GM21619 (cell line): ENCODE measurements at regions not wholly inside any gene's neighbourhood (a gene's known extent, or its start where the extent isn't known, plus 50 kb on each side); places are given as distances from the start of the nearest gene placed in this dataset.

Experiments
- ATAC-seq: cut with Tn5 transposase; IDR thresholded peaks from one replicate; pipeline ENCODE4 v1.9.1; 2021; ENCODE audit not compliant: unreplicated experiment

GRCh38 chrX:4373791-4374190 lies 660.3 kb upstream of the PRKX start:
- no peak for ATAC-seq

DNA sequence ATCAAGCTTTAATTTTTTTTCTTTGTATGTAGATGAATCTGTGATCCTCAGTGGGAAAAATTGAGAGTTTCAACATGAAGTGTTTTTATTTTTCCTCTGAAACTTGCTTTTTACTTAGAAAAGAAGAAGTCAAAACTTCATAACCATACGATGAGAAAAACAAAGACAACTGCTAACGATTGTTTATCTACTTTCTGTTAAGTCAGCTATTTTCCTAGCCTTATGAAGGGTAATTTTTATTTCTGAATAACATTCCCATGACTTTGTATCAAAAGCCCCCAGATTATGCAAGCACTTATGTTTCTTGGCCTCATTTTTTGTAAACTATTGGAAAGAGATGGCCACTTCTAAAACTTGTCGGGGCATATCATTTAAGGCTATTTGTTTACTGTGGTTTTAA lies 645.1 kb upstream of the PRKX start:
- ATAC-seq = no peak

GRCh38 chrX:4322916-4323315 lies 609.5 kb upstream of the PRKX start:
- no peak for ATAC-seq

DNA sequence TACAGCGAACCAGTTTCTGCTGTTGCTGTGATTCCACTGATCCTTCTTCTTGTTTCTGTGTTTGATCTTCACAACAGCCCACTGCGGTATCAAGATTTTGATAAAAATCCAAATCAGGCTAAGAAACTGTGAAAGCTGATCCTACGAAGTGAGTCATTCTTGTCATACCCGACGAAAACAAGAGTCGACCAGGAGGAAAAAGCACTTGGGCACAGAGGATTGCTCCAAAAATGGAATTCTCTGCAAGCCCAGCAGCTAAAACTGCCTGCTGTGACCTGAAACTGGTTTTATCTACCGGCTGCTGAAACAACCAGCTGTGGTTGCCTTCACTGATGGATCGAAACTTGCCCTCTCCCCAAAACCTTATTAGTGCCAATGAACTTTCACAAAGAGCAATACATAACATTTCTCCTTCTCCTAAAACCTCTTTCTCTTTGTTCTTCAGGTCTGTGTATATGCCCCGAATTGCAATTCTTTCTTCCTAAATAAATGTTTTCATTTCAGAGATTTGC lies 607.0 kb upstream of the PRKX start:
- no peak for ATAC-seq

DNA sequence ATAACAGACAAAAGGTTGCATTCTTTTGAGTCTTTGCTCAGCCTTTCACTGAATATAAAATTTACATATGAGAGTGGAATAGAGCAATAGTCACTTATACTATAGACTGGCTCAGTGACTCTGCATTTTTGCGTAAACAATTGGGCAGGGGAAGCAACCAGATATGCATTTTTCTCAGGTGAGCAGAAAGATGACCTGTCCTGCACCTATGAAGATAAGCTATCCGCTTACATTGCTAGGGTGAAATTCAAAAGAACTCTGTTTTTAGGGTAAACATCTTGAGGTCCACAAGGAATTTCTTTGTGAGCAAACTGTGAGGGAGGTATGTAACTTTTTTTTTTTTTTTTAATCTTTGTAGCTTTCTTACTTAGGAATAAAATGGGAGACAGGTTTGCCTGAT lies 602.4 kb upstream of the PRKX start:
- no peak for ATAC-seq

DNA sequence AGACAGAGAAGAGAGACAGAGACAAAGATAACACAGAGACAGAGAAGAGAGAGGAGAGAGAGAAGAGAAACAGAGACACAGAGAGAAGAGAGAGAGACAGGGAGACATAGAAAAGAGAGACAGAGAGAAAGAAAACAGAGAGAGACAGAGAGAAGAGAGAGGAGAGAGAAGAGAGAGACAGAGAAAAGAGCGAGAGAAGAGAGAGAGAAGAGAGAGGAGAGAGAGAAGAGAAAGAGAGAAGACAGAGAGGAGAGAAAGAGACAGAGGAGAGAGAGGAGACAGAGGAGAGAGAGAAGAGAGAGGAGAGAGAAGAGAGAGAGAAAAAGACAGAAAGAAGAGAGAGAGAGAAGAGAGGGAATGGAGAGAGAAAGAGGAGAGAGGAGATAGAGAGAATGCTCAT lies 601.1 kb upstream of the PRKX start:
- ATAC-seq = no peak

DNA sequence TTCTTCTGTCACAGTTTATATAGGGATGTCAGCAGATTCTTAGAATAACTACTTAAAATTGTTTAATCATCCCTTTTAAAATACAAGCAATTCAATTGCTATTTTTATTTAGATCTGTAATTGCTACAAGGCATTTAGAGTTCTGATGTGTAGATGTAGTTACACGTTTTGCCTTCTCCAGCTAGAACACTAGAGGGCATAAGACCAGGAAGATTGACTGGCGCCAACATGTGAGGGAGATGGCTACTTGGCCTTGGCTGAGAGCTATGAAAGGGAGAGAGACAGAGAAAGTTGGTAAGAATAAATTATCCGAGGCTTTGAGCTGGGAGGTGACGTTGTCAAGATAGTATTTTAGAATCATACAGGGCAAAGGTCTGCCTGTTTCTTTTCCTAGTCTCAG lies 563.7 kb upstream of the PRKX start:
- no peak for ATAC-seq

DNA sequence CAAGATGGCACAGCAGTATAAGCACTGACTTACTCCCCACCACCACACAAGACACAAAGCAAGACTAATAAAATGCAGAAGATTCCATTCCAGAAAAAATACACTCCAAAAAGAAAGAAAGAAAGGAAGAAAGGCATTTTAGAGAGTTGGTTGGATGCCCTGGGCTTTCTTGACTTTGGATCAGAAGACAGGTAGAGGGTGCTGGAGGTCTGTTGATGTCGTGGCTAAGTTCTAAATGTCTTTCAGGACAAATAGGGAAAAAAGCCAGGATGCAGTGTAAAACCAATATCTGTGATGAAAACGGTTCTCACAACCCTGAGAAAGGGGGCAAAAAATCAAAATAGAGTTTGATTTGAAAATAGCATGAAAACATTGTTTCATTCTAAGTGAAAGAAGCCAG lies 555.2 kb upstream of the PRKX start:
- no peak for ATAC-seq

DNA sequence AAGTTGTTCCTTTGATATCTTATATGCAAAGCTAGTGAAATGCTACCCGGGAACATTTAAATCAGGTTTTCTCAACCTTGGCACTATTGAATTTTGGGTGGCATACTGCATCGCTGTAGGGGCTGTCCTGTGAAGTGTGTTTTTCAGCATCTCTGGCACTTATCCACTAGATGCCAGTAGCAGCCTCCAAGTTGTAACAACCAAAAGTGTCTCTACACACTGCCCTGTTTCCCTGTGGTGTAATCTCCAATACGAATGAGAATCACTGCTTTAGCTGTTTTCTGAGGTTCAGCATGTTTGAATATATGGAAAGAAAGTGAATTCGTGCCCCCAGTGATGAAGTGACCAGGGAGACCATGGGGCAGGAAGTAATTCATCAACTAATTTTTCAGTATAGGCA lies 551.6 kb upstream of the PRKX start:
- ATAC-seq = no peak

DNA sequence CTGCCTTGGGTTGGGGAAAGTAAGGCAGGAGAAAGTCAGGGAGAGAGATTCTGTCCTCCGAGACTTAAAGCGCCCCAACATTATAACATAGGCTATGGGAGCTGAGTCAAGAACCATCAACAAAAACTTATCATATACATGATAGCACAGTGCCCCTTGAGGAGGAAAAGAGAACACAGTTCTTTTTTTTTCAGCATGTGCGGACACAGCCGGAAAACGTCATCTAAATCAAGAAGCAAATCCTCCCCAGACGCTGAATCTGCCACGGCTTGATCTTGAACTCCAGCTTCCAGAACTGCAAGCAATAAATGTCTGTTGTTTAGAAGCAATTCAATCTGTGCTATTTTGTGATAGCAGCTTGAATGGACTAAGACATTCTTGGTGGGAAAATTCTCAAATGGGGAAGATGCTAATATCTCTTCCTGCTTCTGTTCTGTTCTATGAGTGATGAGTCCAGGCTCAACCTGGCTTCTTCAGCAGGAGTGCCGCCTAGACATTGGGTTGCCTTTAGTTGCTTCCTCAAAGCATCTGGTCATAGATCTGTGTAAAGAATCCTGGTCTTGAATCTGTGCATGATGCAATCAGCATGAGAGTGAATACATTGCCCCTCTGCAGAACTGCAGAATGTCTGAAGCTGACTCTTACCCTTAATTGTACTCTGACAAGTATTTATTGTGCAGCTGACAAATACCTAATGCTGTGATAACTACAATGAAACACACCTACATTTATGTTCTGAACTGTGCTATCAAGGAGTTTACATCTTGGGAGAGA lies 549.8 kb upstream of the PRKX start:
- no peak for ATAC-seq

GRCh38 chrX:4253092-4253491 lies 539.6 kb upstream of the PRKX start:
- ATAC-seq = no peak

- ATAC-seq = no peak
Measured at GRCh38 chrX:4249401-4249800, 536.0 kb upstream of the PRKX start.

DNA sequence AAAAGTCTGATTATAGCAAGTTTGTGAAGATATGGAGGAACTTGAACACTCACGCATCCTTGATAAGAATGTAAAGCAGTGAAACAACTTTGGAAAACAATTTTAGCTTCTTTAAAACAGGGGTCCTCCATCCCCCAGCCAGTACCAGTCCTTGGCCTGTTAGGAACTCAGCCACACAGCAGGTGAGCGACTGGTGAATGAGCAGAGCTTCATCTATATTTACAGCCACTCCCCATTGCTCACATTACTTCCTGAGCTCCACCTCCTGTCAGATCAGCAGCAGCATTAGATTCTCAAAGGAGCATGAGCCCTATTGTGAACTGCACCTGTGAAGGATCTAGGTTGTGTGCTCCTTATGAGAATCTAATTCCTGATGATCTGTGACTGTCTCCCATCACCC lies 530.3 kb upstream of the PRKX start:
- ATAC-seq = no peak

- ATAC-seq = no peak
Measured at GRCh38 chrX:4240541-4241194, 527.2 kb upstream of the PRKX start.

DNA sequence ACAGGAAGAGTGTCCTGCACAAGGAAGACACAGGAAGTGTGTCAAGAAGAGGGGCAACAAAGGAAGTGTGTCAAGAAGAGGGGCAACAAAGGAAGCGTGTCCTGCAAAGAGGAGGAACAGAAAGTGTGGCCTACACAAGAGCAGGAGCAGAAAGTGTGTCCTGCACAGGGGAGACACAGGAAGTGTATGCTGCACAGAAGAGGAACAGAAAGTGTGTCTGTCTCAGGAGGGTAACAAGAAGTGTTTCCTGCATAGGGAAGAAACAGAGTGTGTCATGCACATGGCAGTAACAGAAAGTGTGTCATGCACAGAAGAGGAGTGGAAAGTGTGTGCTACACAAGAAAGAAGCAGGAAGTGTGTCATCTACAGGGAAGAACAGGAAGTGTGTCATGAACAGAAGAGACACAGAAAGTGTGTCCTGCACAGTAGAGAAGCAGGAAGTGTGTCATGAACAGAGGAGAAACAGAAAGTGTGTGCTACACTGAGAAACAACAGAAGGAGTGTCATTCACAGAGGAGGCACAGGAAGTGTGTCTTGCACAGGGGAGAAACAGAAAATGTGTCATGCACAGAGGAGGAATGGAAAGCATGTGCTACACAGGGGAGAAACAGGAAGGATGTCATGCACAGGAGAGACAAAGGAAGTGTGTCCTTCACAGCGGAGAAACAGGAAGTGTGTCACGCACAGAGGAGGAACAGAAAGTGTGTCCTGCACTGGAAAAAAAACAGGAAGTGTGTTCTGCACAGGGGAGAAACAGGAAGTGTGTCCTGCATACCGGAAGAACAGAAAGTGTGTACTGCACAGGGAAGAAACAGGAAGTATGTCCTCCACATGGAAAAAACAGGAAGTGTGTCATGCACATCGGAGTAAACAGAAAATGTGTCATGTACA lies 526.4 kb upstream of the PRKX start:
- ATAC-seq = no peak

GRCh38 chrX:4238916-4239315 lies 525.5 kb upstream of the PRKX start:
- no peak for ATAC-seq

GRCh38 chrX:4225086-4225485 lies 511.6 kb upstream of the PRKX start:
- no peak for ATAC-seq

DNA sequence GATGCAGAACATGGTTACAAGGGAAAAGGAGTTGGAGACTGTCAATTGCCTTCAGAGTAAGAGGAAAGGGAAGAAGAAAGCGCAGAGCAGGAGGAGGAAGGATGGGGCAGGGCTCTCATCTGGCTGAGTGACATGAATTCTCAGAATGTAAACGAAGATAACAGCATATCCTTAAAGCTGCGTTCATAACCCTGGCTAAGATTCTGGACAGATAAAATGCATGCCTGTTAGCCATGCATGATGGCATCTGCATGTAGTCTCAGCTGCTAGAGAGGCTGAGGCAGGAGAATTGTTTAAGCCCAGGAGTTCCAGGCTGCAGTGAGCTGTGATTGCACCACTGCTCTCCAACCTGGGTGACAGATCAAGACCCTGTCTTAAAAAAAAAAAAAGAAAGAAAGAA lies 493.5 kb upstream of the PRKX start:
- ATAC-seq = no peak

- no peak for ATAC-seq
Measured at GRCh38 chrX:4197971-4198370, 484.5 kb upstream of the PRKX start.

- no peak for ATAC-seq
Measured at GRCh38 chrX:4193500-4194155, 480.2 kb upstream of the PRKX start.

DNA sequence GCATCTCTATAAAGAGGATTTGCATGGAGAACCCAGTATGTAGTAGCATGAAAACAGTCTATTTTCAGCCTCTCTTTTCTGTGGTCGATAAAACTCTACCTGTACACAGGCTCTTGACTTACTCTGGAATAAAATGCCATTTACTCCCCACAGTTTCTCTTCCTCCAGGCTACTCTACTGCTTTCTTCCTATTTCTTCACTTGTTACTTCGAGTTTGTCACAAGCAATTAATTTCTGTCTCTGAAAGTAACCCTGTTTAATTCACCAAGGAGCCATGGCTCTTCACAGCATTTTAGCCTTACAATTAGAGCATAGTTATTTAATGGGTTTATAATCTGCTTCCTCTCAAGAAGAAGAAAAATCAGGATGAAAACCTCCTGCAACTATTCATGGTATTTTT lies 472.9 kb upstream of the PRKX start:
- no peak for ATAC-seq
